DOHH2 (cell line): ENCODE measurements at regions not wholly inside any gene's neighbourhood (a gene's known extent, or its start where the extent isn't known, plus 50 kb on each side); places are given as distances from the start of the nearest gene placed in this dataset.

Source experiments
- H3F3A ChIP-seq: fragments of 200-600 bp; sonication (generic), shearing (Covaris generic); 2 replicates; pipeline ENCODE4 v1.6.0; 2016; ENCODE audit warnings: antibody characterized with exemption, mild to moderate bottlenecking; ENCODE audit not compliant: control insufficient read depth, insufficient read depth
- H3K27ac ChIP-seq: fragments of 200-600 bp; sonication (generic); 2 replicates; pipeline ENCODE4 v1.5.1; 2014; ENCODE audit warnings: low read depth, mild to moderate bottlenecking, low read length, moderate library complexity
- H3K27me3 ChIP-seq: fragments of 200-600 bp; sonication (generic); 2 replicates; pipeline ENCODE4 v1.6.1; 2014; ENCODE audit warnings: mild to moderate bottlenecking, low read length, mixed read lengths; ENCODE audit not compliant: control insufficient read depth
- H3K36me3 ChIP-seq: fragments of 200-600 bp; sonication (generic); 2 replicates; pipeline ENCODE4 v1.6.1; 2014; ENCODE audit warnings: mild to moderate bottlenecking, low read length, moderate library complexity, mixed read lengths; ENCODE audit not compliant: control insufficient read depth
- H3K4me1 ChIP-seq: fragments of 200-600 bp; sonication (generic); 2 replicates; pipeline ENCODE4 v1.6.1; 2014; ENCODE audit warnings: mild to moderate bottlenecking, low read length, mixed read lengths; ENCODE audit not compliant: control insufficient read depth
- H3K4me2 ChIP-seq: fragments of 200-600 bp; sonication (generic); 2 replicates; pipeline ENCODE4 v1.6.0; 2014; ENCODE audit warnings: mild to moderate bottlenecking, low read length, moderate library complexity
- H3K4me3 ChIP-seq: fragments of 200-600 bp; sonication (generic); 2 replicates; pipeline ENCODE4 v1.5.1; 2014; ENCODE audit warnings: mild to moderate bottlenecking, low read length, mixed read lengths
- H3K79me2 ChIP-seq: fragments of 200-600 bp; sonication (generic); 2 replicates; pipeline ENCODE4 v1.6.1; 2014; ENCODE audit warnings: mild to moderate bottlenecking, low read length, mixed read lengths; ENCODE audit not compliant: control insufficient read depth
- H3K9me2 ChIP-seq: fragments of 200-600 bp; sonication (generic); replicated peaks from 2 replicates; pipeline ENCODE4 v1.6.1; 2014; ENCODE audit warnings: mild to moderate bottlenecking, low read length, mixed read lengths; ENCODE audit not compliant: control insufficient read depth
- H3K9me3 ChIP-seq: fragments of 200-600 bp; sonication (generic); 2 replicates; pipeline ENCODE4 v1.6.1; 2014; ENCODE audit warnings: antibody characterized with exemption, low read length, mixed read lengths; ENCODE audit not compliant: control insufficient read depth, insufficient read depth
- H4K20me1 ChIP-seq: fragments of 200-600 bp; sonication (generic); 2 replicates; pipeline ENCODE4 v1.6.0; 2014; ENCODE audit warnings: low read depth, mild to moderate bottlenecking, antibody characterized with exemption, low read length, moderate library complexity; ENCODE audit not compliant: control insufficient read depth, insufficient read depth
- CTCF ChIP-seq: fragments of 200-600 bp; sonication (generic); IDR thresholded peaks from one replicate; pipeline ENCODE4 v1.5.1; 2014; ENCODE audit warnings: antibody characterized with exemption, mild to moderate bottlenecking, low read depth, low read length; ENCODE audit not compliant: poor library complexity, severe bottlenecking
- EZH2phosphoT487 ChIP-seq: fragments of 200-600 bp; sonication (generic); IDR thresholded peaks from 2 replicates; pipeline ENCODE4 v1.6.1; 2017; ENCODE audit warnings: borderline replicate concordance, mild to moderate bottlenecking, antibody characterized with exemption, low read length, moderate library complexity, mixed read lengths

- Histone ChIP-seq H3K4me1 (no peaks in the 10 kb centered on the region), H3K9me3 (no peaks in the 10 kb centered on the region), H4K20me1 (no peaks in the 10 kb centered on the region), H3F3A (no peaks in the 10 kb centered on the region), H3K4me2 (no peak overlapping the region), H3K9me2 (no peaks in the 10 kb centered on the region; the same call in 1 of the 2 replicates), H3K36me3 (no peaks in the 10 kb centered on the region), H3K79me2 (no peaks in the 10 kb centered on the region), H3K27ac (no peak overlapping the region), H3K27me3 (no peaks in the 10 kb centered on the region), H3K4me3 (no peak overlapping the region)
- TF ChIP-seq CTCF (no peak), EZH2phosphoT487 (no peak)
Measured at GRCh38 chr18:45151645-45152044, 463.6 kb upstream of the SLC14A2 start.

GRCh38 chr18:45155526-45155925 is 459.8 kb upstream of the SLC14A2 start:
- Histone ChIP-seq H3F3A (no peaks in the 10 kb centered on the region), H3K79me2 (no peaks in the 10 kb centered on the region), H4K20me1 (no peaks in the 10 kb centered on the region), H3K9me2 (no peaks in the 10 kb centered on the region; the same call in 1 of the 2 replicates), H3K4me1 (no peaks in the 10 kb centered on the region), H3K4me3 (no peak overlapping the region), H3K9me3 (no peaks in the 10 kb centered on the region), H3K27me3 (no peaks in the 10 kb centered on the region), H3K27ac (no peak overlapping the region), H3K4me2 (no peak overlapping the region), H3K36me3 (no peaks in the 10 kb centered on the region)
- TF ChIP-seq EZH2phosphoT487 (no peak), CTCF (no peak)

- no peaks in the 10 kb centered on the region for H4K20me1 ChIP-seq
- no peaks in the 10 kb centered on the region for H3K27me3 ChIP-seq
- H3K9me2 ChIP-seq, result no peaks in the 10 kb centered on the region; the same call in 1 of the 2 replicates
- H3K36me3 ChIP-seq, result no peaks in the 10 kb centered on the region
- no peak overlapping the region for H3K4me3 ChIP-seq
- no peaks in the 10 kb centered on the region for H3F3A ChIP-seq
- no peaks in the 10 kb centered on the region for H3K4me1 ChIP-seq
- no peak overlapping the region for H3K4me2 ChIP-seq
- no peaks in the 10 kb centered on the region for H3K79me2 ChIP-seq
- no peaks in the 10 kb centered on the region for H3K9me3 ChIP-seq
- TF ChIP-seq EZH2phosphoT487, result no peak
- TF ChIP-seq CTCF, result no peak
- no peak overlapping the region for H3K27ac ChIP-seq
Measured at GRCh38 chr18:45156946-45157345, 458.3 kb upstream of the SLC14A2 start.
